IMR-90 (cell line): ENCODE measurements at regions not wholly inside any gene's neighbourhood (a gene's known extent, or its start where the extent isn't known, plus 50 kb on each side); places are given as distances from the start of the nearest gene placed in this dataset.

Experiments used
- ATAC-seq: fragments of 200-7000 bp; cut with Tn5 transposase; 2 replicates; pipeline ENCODE4 v1.9.1; 2020; ENCODE audit warnings: low read depth, mild to moderate bottlenecking, moderate library complexity
- BruUV-seq: library from RNA; stranded (reverse); fragments of 400-500 nt; replicated peaks from 2 replicates; lab custom pipeline; 2021; lab: Mats Ljungman, UMichigan
- CTCF ChIA-PET: fragments of 300-600 bp; formaldehyde crosslinking; extraction: SDS; loops from one replicate; lab custom pipeline; 2021; ENCODE audit warnings: antibody characterized with exemption; lab: Yijun Ruan, JAX
- POLR2A ChIA-PET: fragments of 300-600 bp; sonication (Branson Sonifier 250); formaldehyde crosslinking; loops from one replicate; lab custom pipeline; 2022; ENCODE audit warnings: antibody characterized with exemption; ENCODE audit not compliant: unreplicated experiment; lab: Charles Lee
- DNase-seq: peaks from one replicate; pipeline ENCODE4 v3.0.0; 2013
- H2AFZ ChIP-seq: replicated peaks from 2 replicates; pipeline ENCODE3; 2013; ENCODE audit warnings: low read length, mild to moderate bottlenecking; ENCODE audit not compliant: poor library complexity
- H2AK5ac ChIP-seq: 2 replicates; pipeline ENCODE4 v1.6.1; 2013; ENCODE audit warnings: low read depth, low read length, inconsistent platforms
- H2AK9ac ChIP-seq: replicated peaks from 2 replicates; pipeline ENCODE3; 2013; ENCODE audit warnings: mild to moderate bottlenecking, low read depth, low read length, moderate library complexity; ENCODE audit not compliant: poor library complexity
- H2BK120ac ChIP-seq: 2 replicates; pipeline ENCODE4 v1.6.1; 2013; ENCODE audit warnings: low read depth, low read length, inconsistent platforms
- H2BK15ac ChIP-seq: 3 replicates; pipeline ENCODE4 v1.6.1; 2013; ENCODE audit warnings: low read depth, low read length, inconsistent platforms
- H2BK20ac ChIP-seq: 2 replicates; pipeline ENCODE4 v1.6.1; 2013; ENCODE audit warnings: low read depth, mild to moderate bottlenecking, inconsistent platforms, low read length, moderate library complexity
- H2BK5ac ChIP-seq: 2 replicates; pipeline ENCODE4 v1.6.1; 2013; ENCODE audit warnings: mild to moderate bottlenecking, low read depth, low read length, inconsistent platforms; ENCODE audit not compliant: poor library complexity, severe bottlenecking
- H3K14ac ChIP-seq: replicated peaks from 2 replicates; pipeline ENCODE4 v1.6.1; 2013; ENCODE audit warnings: low read depth, low read length, inconsistent platforms
- H3K18ac ChIP-seq: 2 replicates; pipeline ENCODE4 v1.6.1; 2013; ENCODE audit warnings: low read depth, low read length, control low read depth
- H3K23ac ChIP-seq: 2 replicates; pipeline ENCODE4 v1.6.1; 2013; ENCODE audit warnings: low read depth, low read length, inconsistent platforms
- H3K27ac ChIP-seq: 2 replicates; pipeline ENCODE4 v1.5.1; 2013; ENCODE audit warnings: mild to moderate bottlenecking, control low read depth, low read length; ENCODE audit not compliant: insufficient read depth
- H3K27me3 ChIP-seq: 2 replicates; pipeline ENCODE4 v1.6.1; 2013; ENCODE audit warnings: low read length; ENCODE audit not compliant: control insufficient read depth, insufficient read depth
- H3K36me3 ChIP-seq: 2 replicates; pipeline ENCODE4 v1.6.1; 2013; ENCODE audit warnings: low read length, mixed read lengths; ENCODE audit not compliant: control insufficient read depth, insufficient read depth
- H3K4ac ChIP-seq: 2 replicates; pipeline ENCODE4 v1.6.1; 2013; ENCODE audit warnings: low read depth, low read length, inconsistent platforms
- H3K4me1 ChIP-seq: 2 replicates; pipeline ENCODE4 v1.6.1; 2013; ENCODE audit warnings: low read length, mixed read lengths; ENCODE audit not compliant: control insufficient read depth, insufficient read depth
- H3K4me2 ChIP-seq: 2 replicates; pipeline ENCODE4 v1.6.1; 2013; ENCODE audit warnings: low read depth, mild to moderate bottlenecking, control low read depth, low read length, moderate library complexity
- H3K4me3 ChIP-seq: 2 replicates; pipeline ENCODE4 v1.5.1; 2013; ENCODE audit warnings: low read depth, mild to moderate bottlenecking, control low read depth, low read length, moderate library complexity; ENCODE audit not compliant: insufficient read depth
- H3K56ac ChIP-seq: 2 replicates; pipeline ENCODE4 v1.6.1; 2013; ENCODE audit warnings: low read length, inconsistent platforms; ENCODE audit not compliant: insufficient read depth; ENCODE audit errors: extremely low read depth
- H3K79me1 ChIP-seq, 2 experiments: 2 replicates each; pipeline ENCODE4 v1.6.1; 2013; ENCODE audit warnings: low read length in 2 of 2, inconsistent platforms in 1 of 2, low read depth in 1 of 2
- H3K9ac ChIP-seq: 2 replicates; pipeline ENCODE4 v1.6.1; 2013; ENCODE audit warnings: low read depth, low read length, control low read depth
- H3K9me1 ChIP-seq: 2 replicates; pipeline ENCODE4 v1.6.1; 2013; ENCODE audit warnings: low read length, inconsistent platforms; ENCODE audit not compliant: insufficient read depth
- H3K9me3 ChIP-seq: 2 replicates; pipeline ENCODE4 v1.6.1; 2013; ENCODE audit warnings: low read length; ENCODE audit not compliant: control insufficient read depth, insufficient read depth
- H4K20me1 ChIP-seq: 2 replicates; pipeline ENCODE4 v1.6.1; 2013; ENCODE audit warnings: low read length, inconsistent platforms; ENCODE audit not compliant: insufficient read depth
- H4K5ac ChIP-seq: 2 replicates; pipeline ENCODE4 v1.6.1; 2013; ENCODE audit warnings: mild to moderate bottlenecking, low read depth, low read length, control low read depth
- H4K8ac ChIP-seq, 2 experiments: 2 replicates each; pipeline ENCODE4 v1.6.1; 2013; ENCODE audit warnings: low read depth in 2 of 2, low read length in 2 of 2, control low read depth in 1 of 2, inconsistent platforms in 1 of 2
- H4K91ac ChIP-seq: 2 replicates; pipeline ENCODE4 v1.6.1; 2013; ENCODE audit warnings: low read depth, low read length, inconsistent platforms; ENCODE audit not compliant: insufficient read depth
- CEBPB ChIP-seq: IDR thresholded peaks from 2 replicates; pipeline ENCODE4 v1.6.1; 2012; ENCODE audit warnings: low read depth, low read length, improper control_type of control experiment
- CHD1 ChIP-seq: IDR thresholded peaks from 2 replicates; pipeline ENCODE4 v1.6.1; 2012; ENCODE audit warnings: low read depth, low read length, improper control_type of control experiment
- CTCF ChIP-seq: conservative IDR thresholded peaks from 2 replicates; pipeline ENCODE4 v1.5.1; 2012; ENCODE audit warnings: mild to moderate bottlenecking, low read depth, low read length, improper control_type of control experiment
- ELK1 ChIP-seq: fragments of 150-350 bp; IDR thresholded peaks from 2 replicates; pipeline ENCODE4 v1.6.1; 2016; ENCODE audit warnings: low read depth, mild to moderate bottlenecking, low read length, moderate library complexity, borderline replicate concordance
- FOS ChIP-seq: fragments of 150-350 bp; IDR thresholded peaks from 2 replicates; pipeline ENCODE4 v1.6.1; 2016; ENCODE audit warnings: low read depth, low read length
- MAZ ChIP-seq: IDR thresholded peaks from 2 replicates; pipeline ENCODE4 v1.6.1; 2012; ENCODE audit warnings: low read depth, mild to moderate bottlenecking, low read length, improper control_type of control experiment, moderate library complexity, borderline replicate concordance
- POLR2A ChIP-seq: IDR thresholded peaks from 2 replicates; pipeline ENCODE4 v1.6.1; 2012; ENCODE audit warnings: mild to moderate bottlenecking, low read depth, low read length
- RAD21 ChIP-seq: IDR thresholded peaks from 2 replicates; pipeline ENCODE4 v1.6.1; 2012; ENCODE audit warnings: low read length, improper control_type of control experiment
- RCOR1 ChIP-seq: IDR thresholded peaks from 2 replicates; pipeline ENCODE4 v1.6.1; 2012; ENCODE audit warnings: mild to moderate bottlenecking, low read length, improper control_type of control experiment; ENCODE audit not compliant: insufficient replicate concordance
- RFX5 ChIP-seq: IDR thresholded peaks from 2 replicates; pipeline ENCODE4 v1.8.0; 2012; ENCODE audit warnings: low read depth, mild to moderate bottlenecking, low read length, moderate library complexity
- SMC3 ChIP-seq: fragments of 150-350 bp; IDR thresholded peaks from 2 replicates; pipeline ENCODE4 v1.6.1; 2016; ENCODE audit warnings: low read depth, mild to moderate bottlenecking, antibody characterized with exemption, low read length, moderate library complexity
- USF2 ChIP-seq: fragments of 150-350 bp; IDR thresholded peaks from 2 replicates; pipeline ENCODE4 v1.6.1; 2017; ENCODE audit warnings: mild to moderate bottlenecking, antibody characterized with exemption, low read length, low read depth
- WGBS, 2 experiments: methylation state at CpG; one replicate each; pipeline versions ENCODE4 v1.1.5 to v1.1.7; 2013; ENCODE audit warnings: missing lambda C conversion rate in 2 of 2; ENCODE audit not compliant: insufficient read length in 1 of 2; ENCODE audit errors: extremely low coverage in 2 of 2; 5-methylcytosine and 5-hydroxymethylcytosine counted together
- dilution Hi-C: fragments of 300-500 bp; cut with HindIII; formaldehyde crosslinking; loops from one replicate; pipeline ENCODE4 v1.14.3; 2018; ENCODE audit warnings: low sequenced_read_pairs; ENCODE audit not compliant: unreplicated experiment
- in situ Hi-C: fragments of 300-500 bp; cut with MboI; formaldehyde crosslinking; loops from 3 replicates; pipeline ENCODE4 v1.14.3; 2019; ENCODE audit warnings: low sequenced_read_pairs, inconsistent platforms, mixed read lengths
- intact Hi-C: fragments of 100-400 bp; cut with micrococcal nuclease; formaldehyde crosslinking; loops from 2 replicates; pipeline ENCODE4 v1.10.0; 2022

GRCh38 chr2:215816424-215816823 lies 196.9 kb downstream of the MREG start:
- H2BK5ac ChIP-seq: no peak overlapping the region

More at GRCh38 chr2:215816424-215816823, 196.9 kb downstream of the MREG start:
- H3K23ac ChIP-seq: no peak overlapping the region
- no peak overlapping the region for H4K8ac ChIP-seq
- in situ Hi-C loops (no loop called here), dilution Hi-C loops (no loop called here), intact Hi-C loops (no loop called here)
- H2BK15ac ChIP-seq: no peak overlapping the region
- ChIA-PET CTCF (no interaction called here), POLR2A (no interaction called here)
- no peaks in the 10 kb centered on the region for H3K36me3 ChIP-seq
- H3K27me3 ChIP-seq: no peaks in the 10 kb centered on the region; the same call in 1 of the 2 replicates
- H3K9me1 ChIP-seq: no peaks in the 10 kb centered on the region
- H3K18ac ChIP-seq: no peak overlapping the region
- peaks cover 2% of the 10 kb centered on the region for H3K9me3 ChIP-seq
- H3K4ac ChIP-seq: no peak overlapping the region
- no peak overlapping the region for H2AK9ac ChIP-seq
- H2BK20ac ChIP-seq: no peak overlapping the region
- DNase-seq (no peak), ATAC-seq (no peak)
- H4K91ac ChIP-seq: no peak overlapping the region
- no peak overlapping the region for H3K4me2 ChIP-seq
- H3K9ac ChIP-seq: no peak overlapping the region
- no peak overlapping the region for H4K5ac ChIP-seq
- no peak overlapping the region for H3K14ac ChIP-seq
- H2AK5ac ChIP-seq: no peak overlapping the region
- WGBS, 2 experiments: 100% methylated on average over 2 of the region's 5 CpGs; no CpG with 5 or more reads in 1 of the 2 experiments
- H2AFZ ChIP-seq: no peak overlapping the region
- BruUV-seq: no TSS peak
- no peak overlapping the region for H3K27ac ChIP-seq
- TF ChIP-seq FOS (no peak), MAZ (no peak), RFX5 (no peak), RCOR1 (no peak), USF2 (no peak), CTCF (no peak), CHD1 (no peak), RAD21 (no peak), POLR2A (no peak), CEBPB (no peak), SMC3 (no peak), ELK1 (no peak)
- H3K4me3 ChIP-seq: no peak overlapping the region
- no peaks in the 10 kb centered on the region for H4K20me1 ChIP-seq
- no peaks in the 10 kb centered on the region for H3K79me1 ChIP-seq
- no peak overlapping the region for H3K56ac ChIP-seq
- H2BK120ac ChIP-seq: no peak overlapping the region
- H3K4me1 ChIP-seq: peaks cover 4% of the 10 kb centered on the region; the same call in 1 of the 2 replicates
